OCI-LY7 (cell line): ENCODE measurements at regions not wholly inside any gene's neighbourhood (a gene's known extent, or its start where the extent isn't known, plus 50 kb on each side); places are given as distances from the start of the nearest gene placed in this dataset.

Source experiments
- CTCF ChIP-seq: fragments of 200-600 bp; sonication (generic); conservative IDR thresholded peaks from 2 replicates; pipeline ENCODE4 v1.5.1; 2014; ENCODE audit warnings: mild to moderate bottlenecking, antibody characterized with exemption, low read length, moderate library complexity, mixed read lengths
- EZH2phosphoT487 ChIP-seq: fragments of 200-600 bp; sonication (generic); IDR thresholded peaks from 2 replicates; pipeline ENCODE4 v1.6.1; 2018; ENCODE audit warnings: low read depth, borderline replicate concordance, mild to moderate bottlenecking, mixed run types, antibody characterized with exemption, low read length, moderate library complexity, mixed read lengths

- no peak for TF ChIP-seq CTCF
- no peak for TF ChIP-seq EZH2phosphoT487
These were observed 198.5 kb downstream of the SP3 start for GRCh38 chr2:173766537-173767289.
